GM21737 (cell line): ENCODE measurements at regions not wholly inside any gene's neighbourhood (a gene's known extent, or its start where the extent isn't known, plus 50 kb on each side); places are given as distances from the start of the nearest gene placed in this dataset.

ENCODE experiments used
- ATAC-seq: cut with Tn5 transposase; IDR thresholded peaks from one replicate; pipeline ENCODE4 v1.9.1; 2021; ENCODE audit warnings: mild to moderate bottlenecking, moderate library complexity; ENCODE audit not compliant: unreplicated experiment

- no peak for ATAC-seq
These were observed 1451.0 kb upstream of the IGFBP7 start for GRCh38 chr4:58561170-58561569.

- no peak for ATAC-seq
These were observed 1450.6 kb upstream of the IGFBP7 start for GRCh38 chr4:58560736-58561135.

- ATAC-seq = no peak
These were observed 1443.5 kb upstream of the IGFBP7 start for GRCh38 chr4:58553679-58554078.

GRCh38 chr4:58553031-58553430, 1442.8 kb upstream of the IGFBP7 start:
- ATAC-seq = no peak

GRCh38 chr4:58551676-58552075, 1441.5 kb upstream of the IGFBP7 start:
- no peak for ATAC-seq

- ATAC-seq = no peak
These were observed 1433.3 kb upstream of the IGFBP7 start for GRCh38 chr4:58543465-58543864.

- ATAC-seq = no peak
These were observed 1431.7 kb upstream of the IGFBP7 start for GRCh38 chr4:58541926-58542325.

- no peak for ATAC-seq
These were observed 1412.7 kb upstream of the IGFBP7 start for GRCh38 chr4:58522765-58523382.

GRCh38 chr4:58515226-58515625, 1405.0 kb upstream of the IGFBP7 start:
- no peak for ATAC-seq

- ATAC-seq = no peak
These were observed 1404.1 kb upstream of the IGFBP7 start for GRCh38 chr4:58514299-58514698.

GRCh38 chr4:58510652-58511051, 1400.5 kb upstream of the IGFBP7 start:
- ATAC-seq = no peak

- no peak for ATAC-seq
These were observed 1396.9 kb upstream of the IGFBP7 start for GRCh38 chr4:58507079-58507478.

- no peak for ATAC-seq
These were observed 1392.7 kb upstream of the IGFBP7 start for GRCh38 chr4:58502839-58503238.

GRCh38 chr4:58499182-58499581, 1389.0 kb upstream of the IGFBP7 start:
- no peak for ATAC-seq

- no peak for ATAC-seq
These were observed 1381.4 kb upstream of the IGFBP7 start for GRCh38 chr4:58491620-58492019.

GRCh38 chr4:58477950-58478349, 1367.8 kb upstream of the IGFBP7 start:
- no peak for ATAC-seq

- no peak for ATAC-seq
These were observed 1367.3 kb upstream of the IGFBP7 start for GRCh38 chr4:58477513-58477912.

GRCh38 chr4:58475097-58475496, 1364.9 kb upstream of the IGFBP7 start:
- ATAC-seq = no peak

GRCh38 chr4:58465031-58465430, 1354.8 kb upstream of the IGFBP7 start:
- no peak for ATAC-seq

- ATAC-seq = no peak
These were observed 1346.7 kb upstream of the IGFBP7 start for GRCh38 chr4:58456727-58457384.

- ATAC-seq = peak; percentile 85
These were observed 1343.8 kb upstream of the IGFBP7 start for GRCh38 chr4:58453956-58454355.

GRCh38 chr4:58451707-58452106, 1341.5 kb upstream of the IGFBP7 start:
- ATAC-seq = no peak

- ATAC-seq = no peak
These were observed 1325.7 kb upstream of the IGFBP7 start for GRCh38 chr4:58435871-58436270.
